Skin epidermis (tissue), 12 donors: ENCODE measurements at regions not wholly inside any gene's neighbourhood (a gene's known extent, or its start where the extent isn't known, plus 50 kb on each side); places are given as distances from the start of the nearest gene placed in this dataset.
"Not testable (repeated sequence)": the region's sequence is repeated elsewhere in the genome, so short reads cannot be mapped to it uniquely, and the experiment has no call there.

Experiments
- H3K27ac ChIP-seq, 21 experiments: fragments of 200-600 bp; sonication (generic) in 11 of 21; one replicate each; pipeline ENCODE4 v1.5.0; 2020; ENCODE audit warnings: mild to moderate bottlenecking in 3 of 21, inconsistent platforms in 2 of 21, moderate library complexity in 2 of 21
- H3K4me3 ChIP-seq, 7 experiments: fragments of 200-600 bp; sonication (generic) in 2 of 7; one replicate each; pipeline ENCODE4 v1.5.0; 2020; ENCODE audit warnings: inconsistent platforms in 2 of 7, mild to moderate bottlenecking in 2 of 7, moderate library complexity in 1 of 7

DNA sequence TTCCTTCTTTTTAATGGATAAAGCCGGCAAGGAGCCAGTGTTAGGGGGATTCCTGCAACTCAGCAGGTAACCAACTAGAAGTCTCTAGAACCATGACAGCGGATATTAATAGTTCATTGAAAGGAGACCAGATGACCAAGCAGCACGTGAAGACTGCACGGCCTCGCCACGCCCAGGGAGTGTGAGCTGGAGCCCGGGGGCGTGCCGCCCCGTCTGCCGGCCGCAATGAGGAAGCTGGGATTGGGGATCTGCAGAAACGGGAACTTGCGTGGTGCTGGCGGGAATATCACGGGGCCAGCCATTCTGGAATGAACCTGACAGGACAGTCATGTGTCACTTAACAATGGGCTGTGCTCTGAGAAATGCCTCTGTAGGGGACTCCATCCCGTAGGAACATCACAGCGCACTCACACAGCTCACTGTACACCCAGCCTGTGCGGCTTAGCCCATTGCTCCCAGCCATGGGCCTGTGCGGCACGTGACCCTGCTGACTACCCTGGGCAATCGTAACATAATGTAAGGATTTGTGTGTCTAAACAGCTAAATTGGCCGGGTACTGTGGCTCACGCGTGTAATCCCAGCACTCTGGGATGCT is 4092.8 kb upstream of the TPTE start:
- H3K27ac ChIP-seq, H3K4me3 ChIP-seq: not testable (repeated sequence)

DNA sequence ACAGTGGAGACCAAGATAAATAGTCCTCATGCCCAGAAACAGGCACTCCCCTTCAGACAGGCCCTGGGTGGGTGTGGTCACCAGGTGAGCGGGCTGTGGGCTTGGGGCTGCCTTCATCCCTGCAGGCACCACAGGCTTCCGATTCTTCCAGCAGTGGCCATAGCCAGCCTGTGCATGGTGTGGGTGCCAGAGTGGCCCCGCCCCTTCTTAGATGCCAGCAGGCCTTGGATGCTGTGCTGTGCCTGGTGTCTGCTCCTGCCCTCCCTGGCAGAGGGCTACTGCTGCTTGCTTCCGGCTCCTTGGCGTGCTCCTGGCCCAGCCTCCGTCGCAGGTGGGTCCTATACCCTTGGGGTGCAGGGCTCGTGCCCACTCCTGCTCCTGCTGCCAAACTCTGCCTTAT is 4091.5 kb upstream of the TPTE start:
- not testable (repeated sequence) for H3K4me3 ChIP-seq, H3K27ac ChIP-seq

DNA sequence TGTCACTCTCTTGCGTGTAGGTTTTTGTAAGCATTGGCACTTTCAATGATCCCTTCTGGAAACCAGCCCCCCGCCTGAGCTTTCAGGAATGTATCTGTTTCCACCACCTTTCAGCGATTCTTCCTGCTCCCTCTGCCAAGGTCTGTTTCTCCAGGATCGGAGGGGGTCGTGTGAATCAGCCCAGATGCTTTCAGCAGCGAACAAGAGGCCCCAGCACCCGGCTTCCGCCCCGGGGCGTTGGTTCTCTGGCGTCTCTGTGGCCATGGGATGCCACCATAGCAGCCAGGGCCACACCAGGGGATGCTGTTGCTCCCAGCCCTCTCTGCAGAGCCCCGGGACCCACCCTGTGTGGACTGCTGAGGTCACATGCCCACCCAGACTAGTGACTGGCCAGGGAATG is 4088.2 kb upstream of the TPTE start:
- not testable (repeated sequence) for H3K27ac ChIP-seq, H3K4me3 ChIP-seq

DNA sequence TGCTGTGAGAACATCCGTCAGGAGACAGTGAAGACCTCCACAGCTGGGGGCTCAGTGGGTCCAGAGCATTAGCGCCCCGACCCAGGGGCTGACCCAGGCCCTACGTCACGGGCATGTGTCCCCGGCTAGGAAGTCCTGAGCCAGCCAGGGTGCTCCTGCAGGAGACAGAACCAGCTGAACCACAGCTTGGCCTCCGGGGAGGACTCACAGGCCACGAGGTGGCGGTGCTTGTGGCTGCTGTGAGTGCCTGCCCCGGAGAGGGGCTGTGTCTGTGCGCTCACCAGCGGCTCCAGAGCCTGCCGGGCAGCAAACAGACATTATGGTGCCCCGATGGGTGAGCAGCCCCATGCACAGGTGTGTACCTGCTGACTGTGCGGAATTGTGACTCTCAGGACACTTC is 4085.2 kb upstream of the TPTE start:
- not testable (repeated sequence) for H3K27ac ChIP-seq, H3K4me3 ChIP-seq

DNA sequence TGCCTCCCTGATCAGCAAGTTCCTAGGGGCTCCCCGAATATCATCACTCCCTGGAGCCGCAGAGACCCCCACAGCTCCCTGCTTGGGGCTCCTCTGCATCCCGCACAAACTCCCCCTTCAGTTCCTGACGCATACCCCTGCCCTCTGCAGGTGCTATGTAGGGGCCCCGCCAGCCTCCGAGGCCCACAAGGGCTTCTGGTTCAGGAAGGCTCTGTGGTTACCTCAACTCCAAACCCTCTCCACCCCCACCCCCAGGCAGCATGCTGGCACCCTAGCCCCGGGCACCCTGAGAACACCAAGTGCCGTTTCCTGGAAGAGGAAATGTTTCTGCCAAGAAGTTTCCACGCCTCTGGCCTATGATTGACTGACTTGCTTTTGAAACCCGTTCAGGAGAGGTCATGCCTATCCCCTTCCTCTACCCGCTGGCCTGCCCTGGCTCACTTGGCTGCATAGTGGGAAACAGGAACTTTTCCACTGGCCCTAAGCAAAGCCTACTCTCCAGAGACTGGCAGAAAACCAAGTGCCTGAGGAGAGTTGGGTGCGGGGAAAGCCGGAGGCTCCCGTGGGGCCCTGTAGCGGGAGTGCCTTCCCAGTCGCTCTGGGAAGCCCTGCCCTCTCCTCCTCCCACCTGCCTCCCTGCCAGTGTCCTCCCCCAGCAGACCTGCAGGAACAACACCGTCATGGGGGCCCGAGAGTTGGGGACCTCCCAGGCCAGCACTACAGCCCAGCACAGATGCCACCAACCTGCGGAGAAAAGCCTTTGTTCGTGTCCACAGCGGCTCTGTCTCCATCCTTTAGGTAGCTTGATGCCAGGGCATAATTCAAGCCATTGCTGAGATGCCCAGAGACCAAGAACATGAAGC is 4084.2 kb upstream of the TPTE start:
- not testable (repeated sequence) for H3K27ac ChIP-seq, H3K4me3 ChIP-seq

DNA sequence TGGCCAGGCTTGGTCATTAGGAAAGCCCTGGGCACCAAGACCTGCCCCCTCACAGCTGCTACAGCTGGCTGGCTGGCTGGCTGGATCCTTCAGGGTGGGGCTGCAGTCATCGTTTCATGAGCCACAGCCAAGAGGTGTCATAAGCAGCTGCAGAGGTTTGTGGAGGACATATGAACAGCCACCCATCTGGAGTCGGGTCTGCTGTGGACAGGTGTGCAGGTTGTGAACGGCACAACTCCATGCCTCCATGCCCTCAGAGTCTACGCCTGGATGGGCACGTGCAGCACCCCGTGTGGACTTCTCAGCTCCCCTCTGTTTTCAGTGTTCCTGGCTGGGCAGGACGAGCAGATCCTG is 4083.6 kb upstream of the TPTE start:
- H3K27ac ChIP-seq = not testable (repeated sequence)

DNA sequence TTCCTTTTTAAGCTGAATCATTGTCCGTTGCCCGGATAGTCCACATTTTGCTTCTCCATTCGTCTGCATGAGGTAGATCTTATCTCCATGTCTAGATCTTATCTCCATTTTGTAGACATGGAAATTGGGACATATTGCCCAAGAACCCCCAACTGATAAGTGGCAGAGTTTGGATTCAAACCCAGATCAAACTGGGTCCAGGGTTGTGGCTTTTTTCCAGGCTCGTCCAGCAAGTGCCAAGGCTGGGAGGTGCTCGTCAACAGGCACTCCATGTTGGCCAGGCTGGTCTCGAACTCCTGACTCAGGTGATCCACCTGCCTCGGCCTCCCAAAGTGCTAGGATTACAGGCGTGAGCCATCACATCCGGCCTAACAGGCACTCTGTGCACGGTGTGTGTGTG is 4082.3 kb upstream of the TPTE start:
- not testable (repeated sequence) for H3K4me3 ChIP-seq, H3K27ac ChIP-seq

More for the DNA sequence above, 4083.6 kb upstream of the TPTE start:
- H3K4me3 ChIP-seq = not testable (repeated sequence)

DNA sequence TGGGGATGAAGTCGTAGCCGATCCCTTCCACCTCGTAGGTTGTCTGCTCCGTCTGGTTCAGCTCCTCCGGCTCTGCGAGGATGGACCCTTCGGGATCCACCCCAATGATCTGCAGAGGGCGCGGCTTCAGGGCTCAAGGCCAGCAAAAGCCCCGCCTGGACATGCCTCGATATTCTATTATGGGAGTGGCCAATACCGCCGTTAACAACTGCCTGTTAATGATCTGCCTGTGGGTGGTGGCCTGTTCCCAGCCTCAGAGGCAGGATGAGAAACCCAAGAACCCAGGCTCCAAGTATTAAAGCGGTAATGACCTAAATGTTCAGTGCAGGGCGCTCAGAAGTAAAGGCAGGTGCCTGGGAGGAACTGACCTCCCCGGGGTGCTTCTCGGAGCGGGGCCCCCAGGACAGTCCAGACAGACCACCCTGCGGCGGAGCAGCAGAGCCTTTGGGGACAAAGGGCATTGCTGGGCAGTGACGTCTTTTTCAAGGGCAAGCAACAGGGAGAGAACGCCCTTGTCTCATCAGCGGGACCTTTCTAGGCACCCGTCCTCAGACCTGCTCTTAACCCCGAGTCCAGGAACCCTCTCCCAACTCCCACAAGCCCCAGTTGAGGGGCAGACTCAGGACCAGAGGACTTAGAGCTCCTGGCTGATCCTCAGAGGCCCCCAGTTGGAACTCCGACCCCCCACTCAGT is 4066.6 kb upstream of the TPTE start:
- not testable (repeated sequence) for H3K4me3 ChIP-seq, H3K27ac ChIP-seq

DNA sequence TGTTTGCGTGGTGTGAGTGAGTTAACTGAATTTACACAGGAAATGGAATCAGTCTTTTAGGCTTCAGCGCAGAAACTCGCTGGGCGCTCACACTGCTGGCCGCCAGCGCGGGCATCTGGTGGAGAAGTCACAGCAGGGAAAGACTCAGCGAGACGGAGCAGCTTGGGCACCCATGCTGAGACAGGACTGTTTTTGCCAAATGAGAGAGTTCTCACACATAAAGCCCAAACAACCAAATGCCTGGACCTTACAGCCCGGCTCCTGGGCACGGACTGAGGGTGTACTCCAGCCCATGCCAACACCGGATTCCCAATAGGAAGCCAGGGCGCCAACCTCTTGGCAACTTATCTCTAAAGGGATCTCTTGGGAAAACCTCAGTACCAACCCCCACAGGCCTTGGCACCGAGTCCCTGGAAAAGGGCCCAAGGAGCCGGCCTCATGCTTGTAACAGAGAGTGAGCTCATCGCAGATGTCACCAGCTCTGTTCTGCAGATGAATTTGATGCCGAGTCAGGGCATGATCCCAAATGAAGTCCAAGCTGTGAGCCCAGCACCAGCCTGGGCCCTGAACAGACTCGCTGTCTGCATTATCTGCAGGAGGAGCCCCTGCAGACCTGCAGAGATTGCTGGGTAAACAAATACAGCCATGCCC is 4065.2 kb upstream of the TPTE start:
- H3K4me3 ChIP-seq, H3K27ac ChIP-seq: not testable (repeated sequence)

DNA sequence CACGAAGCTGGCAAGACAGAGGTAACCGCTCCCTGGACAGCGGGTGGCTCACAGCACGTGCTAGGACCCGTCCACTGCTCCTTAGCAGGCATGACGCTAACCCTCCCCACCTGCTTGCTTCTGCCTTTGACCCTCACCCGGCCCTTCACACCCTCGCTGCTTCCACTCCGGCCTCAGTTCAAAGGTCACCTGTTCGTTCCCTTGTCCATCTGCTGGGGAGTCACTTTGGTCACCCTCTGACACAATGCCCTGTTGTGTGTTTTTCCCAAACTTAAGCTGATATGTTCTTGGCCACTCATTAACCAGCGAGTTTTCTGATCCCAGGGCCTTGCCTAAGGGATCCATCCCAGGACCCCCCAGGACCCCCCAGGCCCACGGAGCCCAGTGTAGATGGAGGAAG is 4061.6 kb upstream of the TPTE start:
- not testable (repeated sequence) for H3K27ac ChIP-seq

DNA sequence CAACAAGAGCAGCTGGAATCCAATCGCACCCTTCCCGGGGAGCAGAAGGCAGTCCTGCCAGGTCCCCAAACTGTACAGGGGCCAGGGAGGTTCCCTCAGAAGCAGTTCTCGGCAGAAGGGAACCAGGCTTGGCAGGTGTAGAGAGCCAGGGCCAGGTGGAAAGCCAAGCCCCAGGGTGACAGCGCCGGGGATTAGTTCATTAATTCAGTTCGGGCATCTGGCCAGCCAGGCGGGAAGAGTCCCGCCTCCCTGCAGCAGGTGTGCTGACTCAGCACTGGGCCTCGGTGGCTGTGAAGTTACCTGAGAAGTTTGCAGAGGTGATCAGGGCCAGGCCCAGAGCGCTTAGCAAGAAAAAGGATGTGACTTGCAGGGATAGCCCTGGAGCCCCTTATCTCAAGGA is 4060.0 kb upstream of the TPTE start:
- not testable (repeated sequence) for H3K27ac ChIP-seq, H3K4me3 ChIP-seq

More for the DNA sequence above, 4061.6 kb upstream of the TPTE start:
- not testable (repeated sequence) for H3K4me3 ChIP-seq

DNA sequence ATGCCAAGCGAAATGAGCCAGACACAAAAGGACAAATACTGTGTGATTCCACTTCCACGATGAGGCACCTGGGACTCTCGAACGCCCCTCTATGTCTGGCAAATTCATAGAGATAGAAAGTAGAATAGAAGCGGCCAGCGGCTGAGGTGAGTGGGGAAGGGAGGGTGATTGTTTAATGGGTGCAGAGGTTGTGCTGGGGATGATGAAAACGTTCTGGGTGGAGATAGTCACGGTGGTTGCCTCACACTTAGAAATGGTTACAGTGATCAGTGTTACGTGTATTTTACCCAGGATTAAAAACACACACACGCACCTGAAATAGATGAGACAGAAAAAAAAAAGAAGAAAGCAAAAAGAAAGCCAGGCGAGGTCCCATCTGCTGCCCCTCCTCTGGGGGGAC is 4057.0 kb upstream of the TPTE start:
- H3K27ac ChIP-seq = not testable (repeated sequence)

DNA sequence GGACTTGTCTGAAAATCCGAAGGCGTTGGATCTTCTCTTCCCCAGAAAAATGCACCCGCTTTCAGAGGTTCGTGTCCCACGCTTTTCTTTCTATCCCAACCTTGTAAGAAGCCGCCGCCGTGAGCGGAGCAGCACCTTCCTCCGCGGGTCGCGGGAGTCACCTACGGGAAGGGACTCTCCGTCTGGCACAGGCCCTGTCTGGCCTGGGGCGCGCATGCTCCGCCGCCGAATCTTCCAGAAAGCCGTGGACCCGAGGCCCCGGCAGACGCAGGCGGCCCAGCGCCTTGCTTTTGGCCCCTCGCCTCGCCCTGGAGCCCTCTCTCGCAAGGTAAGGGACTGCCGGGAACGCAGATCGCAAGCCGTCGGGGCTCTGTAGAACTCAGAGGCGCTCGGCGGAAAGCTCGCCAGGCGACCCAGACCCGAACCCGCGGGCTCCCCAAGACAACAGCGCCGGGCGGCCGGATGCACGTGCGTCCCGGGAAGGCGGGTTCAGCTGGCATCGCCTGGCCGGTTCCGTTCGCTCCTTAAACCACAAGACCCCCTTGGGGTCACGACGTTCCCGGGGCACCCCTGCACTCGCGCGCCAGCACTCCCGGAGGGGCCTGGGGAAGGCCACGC is 4055.2 kb upstream of the TPTE start:
- not testable (repeated sequence) for H3K27ac ChIP-seq, H3K4me3 ChIP-seq

More for the DNA sequence above, 4057.0 kb upstream of the TPTE start:
- not testable (repeated sequence) for H3K4me3 ChIP-seq

DNA sequence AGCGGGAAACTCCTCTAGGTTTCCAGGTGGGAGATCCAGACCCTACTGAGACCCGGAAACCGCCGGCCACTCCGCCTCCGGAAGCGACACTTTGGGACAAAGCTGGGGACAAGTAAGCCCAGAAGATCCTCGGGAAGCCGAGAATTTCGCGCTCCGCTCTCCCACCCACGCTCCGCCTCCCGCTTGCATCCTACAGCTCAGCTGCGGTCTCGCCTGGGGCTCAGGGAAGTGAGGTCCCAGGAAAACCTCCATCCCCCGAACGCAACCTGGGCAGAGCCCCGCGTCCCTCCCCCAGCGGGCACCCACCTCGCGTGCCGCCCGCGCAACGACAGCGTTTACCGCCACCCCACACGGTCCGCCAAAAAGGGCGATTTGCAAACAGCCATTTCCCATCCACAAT is 4054.7 kb upstream of the TPTE start:
- not testable (repeated sequence) for H3K4me3 ChIP-seq

DNA sequence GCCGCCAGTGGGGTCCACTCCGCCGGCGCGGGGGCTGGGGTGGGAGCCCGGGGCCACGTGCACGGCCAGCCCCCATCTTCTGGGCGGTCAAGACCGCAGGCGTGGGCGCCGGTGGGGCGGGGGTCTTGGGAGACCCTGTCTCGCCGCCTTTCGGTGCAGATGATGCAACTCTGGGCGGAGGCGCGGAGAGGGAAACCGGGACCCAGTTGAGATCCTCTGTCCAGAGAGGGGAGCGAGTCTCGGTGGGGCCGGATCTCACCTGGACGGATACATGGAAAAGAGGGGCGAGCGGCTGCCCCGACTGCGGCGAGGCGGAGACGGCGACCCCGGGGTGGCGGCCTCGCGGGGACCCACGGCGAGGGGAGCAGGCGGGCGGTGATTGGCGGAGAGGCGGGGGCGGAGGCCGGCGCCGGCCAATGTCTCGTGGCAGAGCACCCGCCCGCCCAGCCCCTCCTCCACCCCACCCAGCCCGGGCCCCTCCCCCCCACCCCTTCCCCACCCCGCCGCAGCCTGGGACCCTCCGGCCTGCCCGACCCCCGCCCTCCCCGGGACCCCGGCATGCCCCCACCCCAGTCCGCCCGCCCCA is 4054.1 kb upstream of the TPTE start:
- not testable (repeated sequence) for H3K27ac ChIP-seq, H3K4me3 ChIP-seq

More for the DNA sequence above, 4054.7 kb upstream of the TPTE start:
- not testable (repeated sequence) for H3K27ac ChIP-seq

DNA sequence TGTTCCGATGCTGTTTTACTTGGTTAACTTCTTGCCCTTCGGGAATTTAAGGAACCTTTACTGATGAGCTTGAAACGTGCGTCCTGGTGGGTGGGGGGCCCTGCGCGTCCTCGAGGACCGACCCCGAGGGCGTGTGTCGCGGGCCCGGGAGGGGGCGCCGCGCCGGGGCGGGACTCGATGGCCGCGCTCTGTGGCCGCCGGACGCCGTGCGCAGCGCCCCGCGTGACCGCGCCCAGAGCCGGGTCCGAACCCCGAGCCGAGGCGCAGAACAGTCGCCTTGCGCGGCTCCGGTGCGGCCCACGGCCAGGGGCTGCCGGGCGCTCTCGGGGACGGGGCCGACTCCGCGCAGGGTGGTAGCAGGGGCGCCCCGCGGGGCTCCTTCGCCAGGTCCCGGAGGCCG is 4053.5 kb upstream of the TPTE start:
- H3K4me3 ChIP-seq, H3K27ac ChIP-seq: not testable (repeated sequence)

DNA sequence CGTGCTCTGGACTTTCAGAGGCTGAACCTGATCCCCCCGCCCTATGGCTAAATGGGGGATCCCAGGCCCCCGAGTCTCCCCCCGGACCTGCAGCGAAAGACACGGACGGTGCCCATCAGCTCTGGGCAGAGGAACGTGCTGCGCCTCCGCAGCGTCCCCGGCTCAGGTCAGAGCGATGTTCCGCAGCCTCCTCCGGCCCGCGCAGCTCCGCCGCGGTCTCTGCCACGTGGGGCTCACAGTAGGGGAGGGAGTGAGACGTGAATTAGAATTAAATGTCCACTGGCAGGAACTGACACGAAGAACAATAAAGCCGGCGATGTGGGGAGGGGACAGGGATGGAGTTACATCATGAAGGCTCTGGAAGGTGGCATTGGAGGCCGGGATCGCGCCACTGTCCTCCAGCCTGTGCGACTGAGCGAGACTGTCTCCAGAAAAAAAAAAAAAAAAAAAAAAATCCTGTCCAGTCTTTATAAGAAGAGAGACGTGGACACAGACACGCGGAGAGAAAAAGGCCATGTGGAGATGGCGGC is 4053.0 kb upstream of the TPTE start:
- H3K27ac ChIP-seq, H3K4me3 ChIP-seq: not testable (repeated sequence)

DNA sequence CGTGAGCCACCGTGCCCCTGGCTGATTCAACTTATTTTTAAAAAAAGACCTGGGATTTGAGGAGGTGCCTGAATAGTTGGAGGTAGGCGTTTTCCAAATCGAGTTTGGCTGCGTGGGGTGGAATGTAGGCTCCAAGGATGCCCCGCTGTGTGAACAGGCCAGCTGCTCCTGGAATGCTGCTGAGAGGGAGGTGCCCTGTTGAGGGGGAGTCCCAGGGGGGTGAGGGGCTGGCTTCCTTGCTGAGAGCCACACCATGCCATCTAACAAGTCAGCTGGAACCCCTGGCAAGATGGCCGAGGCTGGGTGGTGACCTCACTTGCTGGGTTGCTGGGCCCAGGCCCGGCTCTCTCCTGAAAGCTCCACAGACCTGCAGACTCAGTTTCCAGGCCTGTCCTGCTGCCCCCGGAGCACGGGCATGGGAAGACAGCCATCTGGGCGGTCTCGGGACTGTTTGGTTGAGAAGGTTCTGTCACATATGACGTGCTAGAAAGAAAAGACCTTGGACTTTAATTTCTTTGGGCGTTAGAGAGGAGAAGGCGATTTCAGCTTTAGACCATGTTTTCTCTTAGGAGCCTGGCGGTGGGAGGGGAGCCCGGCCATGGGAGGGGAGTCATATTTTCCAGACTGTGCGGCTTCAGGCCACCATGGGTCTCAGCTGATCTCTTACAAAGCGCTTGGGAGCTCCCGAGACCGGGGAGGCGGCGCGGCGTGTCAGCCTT is 4047.0 kb upstream of the TPTE start:
- not testable (repeated sequence) for H3K4me3 ChIP-seq, H3K27ac ChIP-seq

DNA sequence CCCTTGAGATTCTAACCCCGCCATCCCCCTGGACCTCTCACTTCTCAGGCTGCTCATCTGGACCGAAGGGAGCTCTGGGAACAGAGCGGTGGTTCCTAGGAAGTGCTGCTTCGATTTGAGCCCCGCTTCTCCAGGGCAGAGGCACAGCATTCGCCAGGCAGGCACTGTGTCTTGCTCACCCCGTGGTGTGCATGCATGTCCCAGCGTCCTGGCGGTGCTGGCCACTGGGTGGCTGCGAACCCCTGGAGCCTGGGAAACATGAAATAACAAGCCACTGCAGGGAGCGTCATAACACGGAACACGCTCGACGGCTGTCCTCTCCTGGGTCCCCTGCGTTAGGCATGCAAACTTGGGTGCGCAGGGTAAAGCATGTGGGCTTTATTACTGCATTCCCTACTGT is 4040.3 kb upstream of the TPTE start:
- H3K27ac ChIP-seq, H3K4me3 ChIP-seq: not testable (repeated sequence)
